AG09319 (cell line): ENCODE measurements at regions not wholly inside any gene's neighbourhood (a gene's known extent, or its start where the extent isn't known, plus 50 kb on each side); places are given as distances from the start of the nearest gene placed in this dataset.

Experiments used
- DNase-seq: peaks from one replicate; pipeline ENCODE4 v3.0.0-alpha.2; 2010; ENCODE audit warnings: low read depth; ENCODE audit errors: extremely low read depth
- CTCF ChIP-seq: IDR thresholded peaks from 2 replicates; pipeline ENCODE4 v1.5.1; 2011; ENCODE audit warnings: low read depth, mild to moderate bottlenecking, inconsistent platforms, low read length, moderate library complexity

DNA sequence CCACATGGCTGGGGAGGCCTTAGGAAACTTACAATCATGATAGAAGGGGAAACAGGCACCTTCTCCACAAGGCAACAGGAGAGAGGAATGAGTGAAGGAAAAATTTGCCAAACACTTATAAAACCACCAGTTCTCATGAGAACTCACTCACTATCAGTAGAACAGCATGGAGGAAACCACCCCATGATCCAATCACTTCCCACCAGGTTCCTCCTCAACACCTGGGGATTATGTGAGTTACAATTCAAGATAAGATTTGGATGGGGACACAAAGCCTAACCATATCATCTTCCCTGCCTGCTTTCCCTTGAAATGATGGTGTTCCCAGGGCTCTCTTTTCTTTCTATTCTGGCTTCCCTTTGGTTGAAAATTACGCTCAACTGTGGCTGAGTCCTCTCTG lies 262.7 kb upstream of the HABP2 start:
- no peak for TF ChIP-seq CTCF
- no peak for DNase-seq

DNA sequence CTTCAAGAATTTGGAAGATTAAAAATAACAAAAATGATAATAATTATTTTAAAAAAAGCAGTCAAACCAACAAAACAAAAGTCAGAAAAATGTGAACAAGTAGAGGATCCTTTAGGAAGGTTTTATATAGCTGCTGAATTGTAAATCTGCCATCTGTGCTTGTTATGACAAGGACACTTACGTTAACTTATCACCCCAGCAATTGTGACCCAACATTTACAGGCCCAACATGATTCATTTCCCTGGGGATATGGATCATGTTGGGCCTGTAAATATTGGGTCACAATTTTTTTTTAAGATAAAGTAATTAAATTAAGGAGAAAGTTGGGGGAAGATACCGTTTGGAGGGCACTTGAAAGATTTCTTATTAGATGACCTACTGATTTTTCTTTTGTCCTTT lies 261.4 kb upstream of the HABP2 start:
- DNase-seq = no peak
- no peak for TF ChIP-seq CTCF

GRCh38 chr10:113292086-113292485 lies 260.8 kb upstream of the HABP2 start:
- DNase-seq = no peak
- no peak for TF ChIP-seq CTCF

DNA sequence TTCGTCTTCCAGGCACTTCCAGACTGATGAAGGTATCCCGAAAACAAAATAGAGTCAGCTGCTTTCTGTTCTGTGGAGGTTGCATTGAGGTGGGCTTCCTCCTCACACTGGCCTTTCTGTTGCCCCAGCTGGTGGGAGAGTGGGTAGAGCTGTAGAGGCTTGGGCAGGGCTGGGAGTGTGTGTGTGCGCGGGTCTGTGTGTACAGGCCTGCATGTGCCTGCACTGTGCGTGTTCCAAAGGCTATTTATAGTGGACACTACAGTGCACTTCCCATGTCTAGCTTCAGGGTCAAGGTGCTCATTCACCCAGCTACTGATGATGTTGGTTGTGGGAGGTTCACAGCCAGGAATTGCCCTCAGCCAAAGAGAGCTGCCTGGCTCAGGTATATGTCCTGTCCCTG lies 260.1 kb upstream of the HABP2 start:
- TF ChIP-seq CTCF = no peak
- DNase-seq = no peak

- no peak for DNase-seq
- TF ChIP-seq CTCF = no peak
Measured at GRCh38 chr10:113293167-113293566, 259.7 kb upstream of the HABP2 start.

GRCh38 chr10:113294868-113295267 lies 258.0 kb upstream of the HABP2 start:
- TF ChIP-seq CTCF = no peak
- no peak for DNase-seq

GRCh38 chr10:113297226-113297625 lies 255.6 kb upstream of the HABP2 start:
- DNase-seq = no peak
- TF ChIP-seq CTCF = peak; percentile 20
